ENCODE measurements at regions not wholly inside any gene's neighbourhood (a gene's known extent, or its start where the extent isn't known, plus 50 kb on each side); places are given as distances from the start of the nearest gene placed in this dataset.

DNA sequence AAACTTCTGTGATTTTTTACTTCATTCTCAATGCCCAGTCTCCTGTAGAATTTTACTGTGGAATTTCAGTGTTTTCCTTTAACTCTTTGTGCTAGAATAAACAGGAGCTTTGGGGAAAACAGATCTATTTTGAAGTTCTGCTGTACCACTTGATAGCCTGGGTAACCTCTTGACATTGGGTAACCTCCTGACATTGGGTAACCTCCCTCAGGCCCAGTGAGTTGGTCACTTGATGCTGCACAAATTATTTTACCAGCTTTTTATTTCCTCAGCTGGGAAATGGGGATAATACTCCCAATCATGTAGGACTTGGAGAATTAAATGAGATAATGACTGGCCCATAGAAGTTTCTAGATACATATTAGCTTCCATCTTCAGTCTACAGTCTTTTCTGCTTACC lies 137.3 kb upstream of the TOP1 start:
- Histone ChIP-seq H3K27ac (ENCODE audit: insufficient read depth, low read depth, low read length) (no peak overlapping the region), H3K9ac (replicated peaks; ENCODE audit: extremely low read depth, insufficient read depth, low read length) (no peak overlapping the region), H2AFZ (ENCODE audit: low read depth, low read length) (no peak overlapping the region), H3K9me3 (replicated peaks; ENCODE audit: control insufficient read depth, insufficient read depth, low read length) (no peaks in the 10 kb centered on the region), H3K79me2 (ENCODE audit: control insufficient read depth, insufficient read depth, low read length) (no peaks in the 10 kb centered on the region), H3K36me3 (ENCODE audit: control insufficient read depth in 2 of 2, extremely low read depth in 1 of 2, insufficient read depth in 2 of 2, low read length in 2 of 2) (no peaks in the 10 kb centered on the region), H3K9me1 (replicated peaks; ENCODE audit: control insufficient read depth, extremely low read depth, insufficient read depth, low read length) (no peaks in the 10 kb centered on the region), H3K4me1 (ENCODE audit: control insufficient read depth, extremely low read depth, insufficient read depth, low read length) (no peaks in the 10 kb centered on the region), H3K27me3 (ENCODE audit: control insufficient read depth in 2 of 2, insufficient read depth in 2 of 2, low read length in 2 of 2) (no peaks in the 10 kb centered on the region), H4K20me1 (replicated peaks; ENCODE audit: control insufficient read depth, extremely low read depth, insufficient read depth, low read length) (no peaks in the 10 kb centered on the region), H3K4me3 (replicated peaks in 1 of 3; ENCODE audit: insufficient read depth in 1 of 3, low read depth in 1 of 3, low read length in 3 of 3) (no peak overlapping the region), H3K4me2 (ENCODE audit: insufficient read depth, low read length) (no peak overlapping the region)
- FAIRE-seq (no peak), DNase-seq (ENCODE audit: low read depth, low spot score) (no peak)
- BruUV-seq (replicated peaks) = no TSS peak
- intact Hi-C loops (cut with micrococcal nuclease) (no loop called here), dilution Hi-C loops (cut with MboI; ENCODE audit: extremely low pct_ligation_motif_present, low sequenced_read_pairs) (no loop called here)
- ChIA-PET POLR2A (no interaction called here), CTCF (no interaction called here)
- TF ChIP-seq FOS (IDR thresholded peaks at IDR 0.05; ENCODE audit: borderline replicate concordance, insufficient read depth, low read length) = no peak
- TF ChIP-seq JUN (IDR thresholded peaks at IDR 0.05; ENCODE audit: borderline replicate concordance, insufficient read depth, insufficient read length, low read depth) = no peak
- no peak for TF ChIP-seq POLR2A (IDR thresholded peaks at IDR 0.05; ENCODE audit: low read depth, low read length)
- no peak for TF ChIP-seq POLR2AphosphoS5 (IDR thresholded peaks at IDR 0.05; ENCODE audit: insufficient read depth, low read depth, low read length)
- TF ChIP-seq MYC (IDR thresholded peaks at IDR 0.05; ENCODE audit: low read depth, low read length) = no peak
- no peak for TF ChIP-seq EZH2 (IDR thresholded peaks at IDR 0.05; ENCODE audit: borderline replicate concordance, low read depth, low read length, severe bottlenecking)
- no peak for TF ChIP-seq GATA2 (IDR thresholded peaks at IDR 0.05; ENCODE audit: insufficient read depth, insufficient read length, low read depth, low read length)
- TF ChIP-seq, protein P1, sequence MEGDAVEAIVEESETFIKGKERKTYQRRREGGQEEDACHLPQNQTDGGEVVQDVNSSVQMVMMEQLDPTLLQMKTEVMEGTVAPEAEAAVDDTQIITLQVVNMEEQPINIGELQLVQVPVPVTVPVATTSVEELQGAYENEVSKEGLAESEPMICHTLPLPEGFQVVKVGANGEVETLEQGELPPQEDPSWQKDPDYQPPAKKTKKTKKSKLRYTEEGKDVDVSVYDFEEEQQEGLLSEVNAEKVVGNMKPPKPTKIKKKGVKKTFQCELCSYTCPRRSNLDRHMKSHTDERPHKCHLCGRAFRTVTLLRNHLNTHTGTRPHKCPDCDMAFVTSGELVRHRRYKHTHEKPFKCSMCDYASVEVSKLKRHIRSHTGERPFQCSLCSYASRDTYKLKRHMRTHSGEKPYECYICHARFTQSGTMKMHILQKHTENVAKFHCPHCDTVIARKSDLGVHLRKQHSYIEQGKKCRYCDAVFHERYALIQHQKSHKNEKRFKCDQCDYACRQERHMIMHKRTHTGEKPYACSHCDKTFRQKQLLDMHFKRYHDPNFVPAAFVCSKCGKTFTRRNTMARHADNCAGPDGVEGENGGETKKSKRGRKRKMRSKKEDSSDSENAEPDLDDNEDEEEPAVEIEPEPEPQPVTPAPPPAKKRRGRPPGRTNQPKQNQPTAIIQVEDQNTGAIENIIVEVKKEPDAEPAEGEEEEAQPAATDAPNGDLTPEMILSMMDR (IDR thresholded peaks at IDR 0.05; ENCODE audit: extremely low read depth in 1 of 2, insufficient read depth in 1 of 2, low read depth in 1 of 2, low read length in 2 of 2) = no peak
- TF ChIP-seq, protein P2, sequence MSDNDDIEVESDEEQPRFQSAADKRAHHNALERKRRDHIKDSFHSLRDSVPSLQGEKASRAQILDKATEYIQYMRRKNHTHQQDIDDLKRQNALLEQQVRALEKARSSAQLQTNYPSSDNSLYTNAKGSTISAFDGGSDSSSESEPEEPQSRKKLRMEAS (IDR thresholded peaks at IDR 0.05; ENCODE audit: insufficient read depth, insufficient read length) = no peak
